PC-3 (cell line): ENCODE measurements at regions not wholly inside any gene's neighbourhood (a gene's known extent, or its start where the extent isn't known, plus 50 kb on each side); places are given as distances from the start of the nearest gene placed in this dataset.

ENCODE experiments used
- ATAC-seq: fragments of 200-7000 bp; cut with Tn5 transposase; 2 replicates; pipeline ENCODE4 v1.9.1; 2020; ENCODE audit warnings: mild to moderate bottlenecking, moderate library complexity
- BruUV-seq: library from RNA; stranded (reverse); fragments of 400-500 nt; replicated peaks from 2 replicates; lab custom pipeline; 2021; lab: Mats Ljungman, UMichigan
- CTCF ChIA-PET: fragments of 300-600 bp; sonication (Branson Sonifier 250); formaldehyde crosslinking; loops from one replicate; lab custom pipeline; 2022; ENCODE audit warnings: antibody characterized with exemption; lab: Charles Lee
- POLR2A ChIA-PET: fragments of 300-600 bp; sonication (Branson Sonifier 250); formaldehyde crosslinking; loops from one replicate; lab custom pipeline; 2022; ENCODE audit warnings: antibody characterized with exemption; ENCODE audit not compliant: unreplicated experiment; lab: Charles Lee
- DNase-seq: peaks from one replicate; pipeline ENCODE4 v3.0.0-alpha.2; 2015
- H2AFZ ChIP-seq: fragments of 300-600 bp; sonication (generic); 2 replicates; pipeline ENCODE4 v1.6.0; 2016; ENCODE audit warnings: antibody characterized with exemption, low read length
- H3F3A ChIP-seq: fragments of 300-600 bp; sonication (generic); one replicate; pipeline ENCODE4 v1.6.0; 2017; ENCODE audit warnings: antibody characterized with exemption, low read length, control low read depth, mild to moderate bottlenecking; ENCODE audit not compliant: unreplicated experiment
- H3K27ac ChIP-seq: fragments of 300-600 bp; sonication (generic); 2 replicates; pipeline ENCODE4 v1.5.1; 2016; ENCODE audit warnings: mild to moderate bottlenecking, low read length
- H3K27me3 ChIP-seq: fragments of 300-600 bp; sonication (generic); 2 replicates; pipeline ENCODE4 v1.6.1; 2016; ENCODE audit warnings: low read length, mixed read lengths
- H3K36me3 ChIP-seq: fragments of 300-600 bp; sonication (generic); 2 replicates; pipeline ENCODE4 v1.6.1; 2016; ENCODE audit warnings: low read depth, mixed run types, low read length, mixed read lengths
- H3K4me1 ChIP-seq: fragments of 300-600 bp; sonication (generic); 2 replicates; pipeline ENCODE4 v1.5.1; 2016; ENCODE audit warnings: low read length; ENCODE audit not compliant: insufficient read depth
- H3K4me2 ChIP-seq: fragments of 300-600 bp; sonication (generic); 2 replicates; pipeline ENCODE4 v1.6.0; 2016; ENCODE audit warnings: low read length
- H3K4me3 ChIP-seq: fragments of 300-600 bp; sonication (generic); 2 replicates; pipeline ENCODE4 v1.5.1; 2016; ENCODE audit warnings: mild to moderate bottlenecking, low read length, mixed read lengths
- H3K79me2 ChIP-seq: fragments of 300-600 bp; sonication (generic); 2 replicates; pipeline ENCODE4 v1.6.1; 2017; ENCODE audit warnings: low read length, mixed read lengths
- H3K9ac ChIP-seq: fragments of 300-600 bp; sonication (generic); 2 replicates; pipeline ENCODE4 v1.6.0; 2016; ENCODE audit warnings: mild to moderate bottlenecking, low read length
- H3K9me2 ChIP-seq: fragments of 300-600 bp; sonication (generic); replicated peaks from 2 replicates; pipeline ENCODE4 v1.6.1; 2016; ENCODE audit warnings: mixed run types, low read length, mixed read lengths
- H3K9me3 ChIP-seq: fragments of 300-600 bp; sonication (generic); 2 replicates; pipeline ENCODE4 v1.6.1; 2016; ENCODE audit warnings: low read length, mixed read lengths
- H4K20me1 ChIP-seq: fragments of 300-600 bp; sonication (generic); 2 replicates; pipeline ENCODE4 v1.6.1; 2016; ENCODE audit warnings: low read length, mixed read lengths
- EZH2 ChIP-seq: fragments of 300-600 bp; sonication (generic); IDR thresholded peaks from one replicate; pipeline ENCODE4 v1.6.1; 2017; ENCODE audit warnings: antibody characterized with exemption, mild to moderate bottlenecking, low read length; ENCODE audit not compliant: unreplicated experiment
- EZH2phosphoT487 ChIP-seq: fragments of 300-600 bp; sonication (generic); IDR thresholded peaks from 2 replicates; pipeline ENCODE4 v1.6.1; 2018; ENCODE audit warnings: mild to moderate bottlenecking, antibody characterized with exemption, low read length, borderline replicate concordance
- intact Hi-C: fragments of 100-400 bp; cut with micrococcal nuclease; formaldehyde crosslinking; loops from 2 replicates; pipeline ENCODE4 v1.9.0; 2023
- TF ChIP-seq, protein P1 (sequence below): fragments of 300-600 bp; sonication (generic); conservative IDR thresholded peaks from 2 replicates; pipeline ENCODE4 v1.5.1; 2017; ENCODE audit warnings: antibody characterized with exemption, low read depth, mild to moderate bottlenecking, low read length

DNA sequence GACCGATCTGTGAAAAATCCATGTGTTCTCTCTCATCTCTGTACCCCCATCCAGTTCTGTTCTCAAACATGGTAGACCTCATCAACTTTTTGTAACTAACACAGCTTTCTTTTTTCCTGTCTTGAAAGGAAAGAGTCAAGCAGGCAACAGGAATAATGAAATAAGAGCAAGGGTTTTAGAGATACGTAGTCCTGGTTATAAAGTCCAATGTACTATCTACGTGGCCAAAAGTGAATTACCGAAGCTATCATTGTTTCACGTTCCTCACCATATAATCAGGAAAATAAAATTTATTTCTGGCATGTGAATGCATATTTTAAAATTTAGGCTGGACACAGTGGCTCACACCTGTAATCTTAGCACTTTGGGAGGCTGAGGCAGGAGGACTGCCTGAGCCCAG is 472.2 kb upstream of the ANO3 start:
- Histone ChIP-seq H3K4me1 (no peaks in the 10 kb centered on the region), H3K79me2 (no peaks in the 10 kb centered on the region), H3K4me3 (no peak overlapping the region), H3K9me3 (no peaks in the 10 kb centered on the region), H3K9me2 (no peaks in the 10 kb centered on the region), H3K36me3 (no peaks in the 10 kb centered on the region), H2AFZ (no peak overlapping the region), H3K4me2 (no peak overlapping the region), H3F3A (no peaks in the 10 kb centered on the region), H3K27ac (no peak overlapping the region), H3K9ac (no peak overlapping the region), H3K27me3 (no peaks in the 10 kb centered on the region), H4K20me1 (no peaks in the 10 kb centered on the region)
- intact Hi-C loops = no loop called here
- DNase-seq = no peak
- BruUV-seq = no TSS peak
- no peak for ATAC-seq
- CTCF ChIA-PET = no interaction called here
- POLR2A ChIA-PET = no interaction called here
- TF ChIP-seq EZH2 (no peak), EZH2phosphoT487 (no peak)
- TF ChIP-seq, protein P1, sequence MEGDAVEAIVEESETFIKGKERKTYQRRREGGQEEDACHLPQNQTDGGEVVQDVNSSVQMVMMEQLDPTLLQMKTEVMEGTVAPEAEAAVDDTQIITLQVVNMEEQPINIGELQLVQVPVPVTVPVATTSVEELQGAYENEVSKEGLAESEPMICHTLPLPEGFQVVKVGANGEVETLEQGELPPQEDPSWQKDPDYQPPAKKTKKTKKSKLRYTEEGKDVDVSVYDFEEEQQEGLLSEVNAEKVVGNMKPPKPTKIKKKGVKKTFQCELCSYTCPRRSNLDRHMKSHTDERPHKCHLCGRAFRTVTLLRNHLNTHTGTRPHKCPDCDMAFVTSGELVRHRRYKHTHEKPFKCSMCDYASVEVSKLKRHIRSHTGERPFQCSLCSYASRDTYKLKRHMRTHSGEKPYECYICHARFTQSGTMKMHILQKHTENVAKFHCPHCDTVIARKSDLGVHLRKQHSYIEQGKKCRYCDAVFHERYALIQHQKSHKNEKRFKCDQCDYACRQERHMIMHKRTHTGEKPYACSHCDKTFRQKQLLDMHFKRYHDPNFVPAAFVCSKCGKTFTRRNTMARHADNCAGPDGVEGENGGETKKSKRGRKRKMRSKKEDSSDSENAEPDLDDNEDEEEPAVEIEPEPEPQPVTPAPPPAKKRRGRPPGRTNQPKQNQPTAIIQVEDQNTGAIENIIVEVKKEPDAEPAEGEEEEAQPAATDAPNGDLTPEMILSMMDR = no peak

DNA sequence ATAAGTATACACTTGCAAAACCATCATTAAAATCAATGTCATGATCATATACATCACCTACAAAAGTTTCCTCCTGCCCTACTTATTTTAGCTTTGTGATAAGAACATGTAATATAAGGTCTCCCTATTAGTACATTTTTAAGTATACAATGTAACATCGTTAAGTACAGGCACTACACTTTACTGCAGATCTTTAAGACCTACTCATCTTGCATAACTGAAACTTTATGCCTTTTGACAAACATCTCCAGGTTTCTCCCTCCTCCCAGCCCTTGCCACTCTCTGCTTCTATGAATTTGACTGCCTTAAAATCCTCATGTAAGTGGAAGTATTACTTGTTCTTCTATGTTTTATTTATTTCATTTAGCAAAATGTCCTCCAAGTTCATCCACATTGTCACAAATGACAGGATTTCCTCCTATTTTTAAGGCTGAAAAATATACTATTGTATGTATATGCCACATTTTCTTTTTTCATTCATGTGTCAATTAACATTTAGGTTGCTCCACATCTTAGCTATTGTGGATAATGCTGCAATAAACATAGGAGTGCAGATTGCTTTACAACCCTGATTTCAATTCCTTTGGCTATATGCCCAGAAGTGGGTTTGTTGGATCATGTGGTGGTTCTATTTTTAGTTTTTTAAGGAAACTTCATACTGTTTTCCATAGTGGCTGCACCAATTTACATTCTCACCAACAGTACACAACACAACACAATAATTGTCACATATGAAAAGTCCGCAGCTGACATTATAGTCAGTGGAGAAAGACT is 471.1 kb upstream of the ANO3 start:
- H3K4me3 ChIP-seq = no peak overlapping the region
- no peaks in the 10 kb centered on the region for H3K9me3 ChIP-seq
- ChIA-PET CTCF (interaction anchor here (0.6 kb wide), 1 partner anchor 32 kb away, joined by 3 read pairs; no protein-coding TSS in a partner anchor), POLR2A (no interaction called here)
- BruUV-seq = no TSS peak
- DNase-seq = no peak
- no peak overlapping the region for H3K4me2 ChIP-seq
- no peak overlapping the region for H3K9ac ChIP-seq
- TF ChIP-seq EZH2phosphoT487 = no peak
- TF ChIP-seq, protein P1 = no peak
- no peak for TF ChIP-seq EZH2
- no peaks in the 10 kb centered on the region for H3K79me2 ChIP-seq
- no peak overlapping the region for H3K27ac ChIP-seq
- ATAC-seq = peak; percentile 33; the same call in 1 of the 2 replicates
- H3F3A ChIP-seq = no peaks in the 10 kb centered on the region
- intact Hi-C loops = no loop called here
- no peaks in the 10 kb centered on the region for H3K27me3 ChIP-seq
- H3K4me1 ChIP-seq = no peaks in the 10 kb centered on the region
- no peaks in the 10 kb centered on the region for H3K9me2 ChIP-seq
- H4K20me1 ChIP-seq = no peaks in the 10 kb centered on the region
- no peaks in the 10 kb centered on the region for H3K36me3 ChIP-seq
- H2AFZ ChIP-seq = no peak overlapping the region

DNA sequence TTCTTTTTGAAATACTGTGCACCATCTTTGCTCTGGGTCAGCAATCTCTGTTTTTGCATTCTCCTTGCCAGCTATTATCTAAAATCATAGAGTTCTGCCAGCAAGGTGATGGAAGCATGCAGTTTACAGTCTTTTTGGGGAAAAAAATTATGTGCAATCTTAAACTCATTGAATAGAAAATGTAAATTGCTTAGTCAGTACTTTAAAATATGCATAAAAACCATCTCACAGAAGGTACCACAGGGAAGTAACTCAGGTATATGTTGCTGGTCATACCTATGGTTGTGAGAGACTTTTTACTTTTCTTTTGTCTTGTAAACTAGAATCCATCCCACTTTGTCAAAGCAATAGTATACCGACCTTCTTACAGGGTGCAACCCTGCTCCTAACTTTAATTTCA is 469.8 kb upstream of the ANO3 start:
- BruUV-seq = no TSS peak
- Histone ChIP-seq H3K27me3 (no peaks in the 10 kb centered on the region), H3K4me3 (no peak overlapping the region), H3K79me2 (no peaks in the 10 kb centered on the region), H3K36me3 (no peaks in the 10 kb centered on the region), H3K4me1 (no peaks in the 10 kb centered on the region), H3K9ac (no peak overlapping the region), H3K9me2 (no peaks in the 10 kb centered on the region), H3K27ac (no peak overlapping the region), H2AFZ (no peak overlapping the region), H3K4me2 (no peak overlapping the region), H3K9me3 (no peaks in the 10 kb centered on the region), H3F3A (no peaks in the 10 kb centered on the region), H4K20me1 (no peaks in the 10 kb centered on the region)
- DNase-seq (no peak), ATAC-seq (no peak)
- POLR2A ChIA-PET = no interaction called here
- TF ChIP-seq EZH2phosphoT487 (no peak), EZH2 (no peak)
- TF ChIP-seq, protein P1 = no peak
- CTCF ChIA-PET = no interaction called here
- intact Hi-C loops = no loop called here
